ENCODE measurements at regions not wholly inside any gene's neighbourhood (a gene's known extent, or its start where the extent isn't known, plus 50 kb on each side); places are given as distances from the start of the nearest gene placed in this dataset.
A peak's percentile ranks its signal among the peaks of the same experiment; 100 is the strongest.

DNA sequence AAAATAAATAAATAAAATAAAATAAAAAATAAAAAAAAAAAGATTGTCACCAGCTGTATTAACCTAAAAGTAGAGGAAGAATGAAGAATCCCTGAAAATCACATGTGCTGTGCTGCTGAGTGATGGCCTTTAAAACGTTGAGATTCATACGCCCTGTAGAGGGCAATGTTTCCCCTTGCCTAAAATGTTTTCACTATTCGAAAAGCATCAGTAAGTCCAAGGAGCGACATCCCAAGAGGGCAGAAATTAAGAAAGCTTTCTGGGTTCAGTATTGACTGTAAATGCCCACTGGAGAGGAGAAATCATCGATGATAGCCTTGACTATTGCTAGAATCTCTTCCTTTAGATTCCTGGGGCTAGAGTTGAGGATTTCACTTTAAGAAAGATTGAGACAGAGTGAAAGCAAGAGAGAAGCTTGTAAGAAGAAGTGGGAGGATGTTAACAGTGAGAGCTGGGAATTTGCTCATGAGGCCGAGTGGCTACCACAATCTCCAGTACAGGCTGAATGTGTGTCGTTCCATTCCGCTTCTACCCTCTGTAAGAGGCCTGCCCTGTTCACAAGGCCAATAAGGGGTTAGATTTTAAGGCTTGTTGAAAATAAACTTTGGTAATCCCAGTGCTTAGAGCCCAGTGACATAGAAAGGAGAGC is 170.8 kb upstream of the FAM20A start:
- no peak for TF ChIP-seq EZH2phosphoT487 (IDR thresholded peaks at IDR 0.05; ENCODE audit: low read depth)
- TF ChIP-seq, protein P1, sequence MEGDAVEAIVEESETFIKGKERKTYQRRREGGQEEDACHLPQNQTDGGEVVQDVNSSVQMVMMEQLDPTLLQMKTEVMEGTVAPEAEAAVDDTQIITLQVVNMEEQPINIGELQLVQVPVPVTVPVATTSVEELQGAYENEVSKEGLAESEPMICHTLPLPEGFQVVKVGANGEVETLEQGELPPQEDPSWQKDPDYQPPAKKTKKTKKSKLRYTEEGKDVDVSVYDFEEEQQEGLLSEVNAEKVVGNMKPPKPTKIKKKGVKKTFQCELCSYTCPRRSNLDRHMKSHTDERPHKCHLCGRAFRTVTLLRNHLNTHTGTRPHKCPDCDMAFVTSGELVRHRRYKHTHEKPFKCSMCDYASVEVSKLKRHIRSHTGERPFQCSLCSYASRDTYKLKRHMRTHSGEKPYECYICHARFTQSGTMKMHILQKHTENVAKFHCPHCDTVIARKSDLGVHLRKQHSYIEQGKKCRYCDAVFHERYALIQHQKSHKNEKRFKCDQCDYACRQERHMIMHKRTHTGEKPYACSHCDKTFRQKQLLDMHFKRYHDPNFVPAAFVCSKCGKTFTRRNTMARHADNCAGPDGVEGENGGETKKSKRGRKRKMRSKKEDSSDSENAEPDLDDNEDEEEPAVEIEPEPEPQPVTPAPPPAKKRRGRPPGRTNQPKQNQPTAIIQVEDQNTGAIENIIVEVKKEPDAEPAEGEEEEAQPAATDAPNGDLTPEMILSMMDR (IDR thresholded peaks at IDR 0.05; ENCODE audit: low read depth, low read length) = peak; percentile 72

All from OCI-LY3 (cell line).